Tibial nerve (tissue), 4 donors: ENCODE measurements at regions not wholly inside any gene's neighbourhood (a gene's known extent, or its start where the extent isn't known, plus 50 kb on each side); places are given as distances from the start of the nearest gene placed in this dataset.

Experiments
- CTCF ChIP-seq, 5 experiments: fragments of 200-600 bp in 3 of 5; fragments of 450-650 bp in 2 of 5; sonication (generic) in 3 of 5; IDR thresholded peaks; one replicate each; pipeline ENCODE4 v1.5.1; 2016 to 2019; ENCODE audit warnings: antibody characterized with exemption in 5 of 5, mild to moderate bottlenecking in 3 of 5, moderate library complexity in 2 of 5
- EP300 ChIP-seq, 2 donors: sonication (generic); formaldehyde crosslinking; IDR thresholded peaks; one replicate each; pipeline ENCODE4 v1.6.1; 2017; ENCODE audit warnings: antibody characterized with exemption in 2 of 2, mild to moderate bottlenecking in 1 of 2
- POLR2A ChIP-seq, 2 donors: fragments of 450-650 bp; IDR thresholded peaks; one replicate each; pipeline ENCODE4 v1.6.1; 2017; ENCODE audit warnings: antibody characterized with exemption in 2 of 2, mild to moderate bottlenecking in 2 of 2, moderate library complexity in 2 of 2

- TF ChIP-seq CTCF (IDR thresholded peaks at IDR 0.05) (no peak), POLR2A (IDR thresholded peaks at IDR 0.05) (no peak), EP300 (IDR thresholded peaks at IDR 0.05) (no peak)
Measured at GRCh38 chr9:89683626-89684025, 78.8 kb downstream of the GADD45G start.
